NCI-H1105 treated with DMSO at 0.1 percent for 48 hours (cell line): ENCODE measurements at regions not wholly inside any gene's neighbourhood (a gene's known extent, or its start where the extent isn't known, plus 50 kb on each side); places are given as distances from the start of the nearest gene placed in this dataset.

Experiments
- DNase-seq: peaks from one replicate; lab custom pipeline; 2025; lab: John Stamatoyannopoulos, UW

GRCh38 chr17:22441776-22442175, 749.5 kb downstream of the KCNJ18 start:
- no peak for DNase-seq

- no peak for DNase-seq
These were observed 750.7 kb downstream of the KCNJ18 start for GRCh38 chr17:22443061-22443460.

GRCh38 chr17:22453181-22453580, 760.9 kb downstream of the KCNJ18 start:
- DNase-seq = no peak

GRCh38 chr17:22454070-22454999, 762.0 kb downstream of the KCNJ18 start:
- no peak for DNase-seq

- no peak for DNase-seq
These were observed 767.1 kb downstream of the KCNJ18 start for GRCh38 chr17:22459331-22459952.

- DNase-seq = no peak
These were observed 767.6 kb downstream of the KCNJ18 start for GRCh38 chr17:22459953-22460350.

- no peak for DNase-seq
These were observed 768.2 kb downstream of the KCNJ18 start for GRCh38 chr17:22460461-22461063.

GRCh38 chr17:22461460-22462145, 769.3 kb downstream of the KCNJ18 start:
- no peak for DNase-seq

GRCh38 chr17:22462461-22462860, 770.1 kb downstream of the KCNJ18 start:
- DNase-seq = no peak

GRCh38 chr17:22463110-22463850, 771.0 kb downstream of the KCNJ18 start:
- no peak for DNase-seq

- DNase-seq = no peak
These were observed 771.7 kb downstream of the KCNJ18 start for GRCh38 chr17:22464041-22464440.

- DNase-seq = no peak
These were observed 775.4 kb downstream of the KCNJ18 start for GRCh38 chr17:22467720-22468119.

- no peak for DNase-seq
These were observed 777.0 kb downstream of the KCNJ18 start for GRCh38 chr17:22469101-22469880.

GRCh38 chr17:22469941-22470340, 777.6 kb downstream of the KCNJ18 start:
- no peak for DNase-seq

- no peak for DNase-seq
These were observed 778.3 kb downstream of the KCNJ18 start for GRCh38 chr17:22470411-22471175.

GRCh38 chr17:22484826-22485225, 792.5 kb downstream of the KCNJ18 start:
- no peak for DNase-seq

GRCh38 chr17:22490399-22490798, 798.1 kb downstream of the KCNJ18 start:
- DNase-seq = no peak

GRCh38 chr17:22492331-22492730, 800.0 kb downstream of the KCNJ18 start:
- no peak for DNase-seq

- DNase-seq = no peak
These were observed 804.1 kb downstream of the KCNJ18 start for GRCh38 chr17:22496450-22496849.

- no peak for DNase-seq
These were observed 811.1 kb downstream of the KCNJ18 start for GRCh38 chr17:22503322-22503899.
